Gastroesophageal sphincter (tissue), 3 donors: ENCODE measurements at regions not wholly inside any gene's neighbourhood (a gene's known extent, or its start where the extent isn't known, plus 50 kb on each side); places are given as distances from the start of the nearest gene placed in this dataset.

ENCODE experiments used
- POLR2A ChIP-seq, 2 donors: fragments of 450-650 bp; IDR thresholded peaks; one replicate each; pipeline ENCODE4 v1.6.1; 2017; ENCODE audit warnings: antibody characterized with exemption in 2 of 2, mild to moderate bottlenecking in 2 of 2, moderate library complexity in 1 of 2
- TF ChIP-seq, protein P1 (sequence below), 4 experiments: fragments of 200-600 bp in 2 of 4; fragments of 450-650 bp in 2 of 4; sonication (generic) in 1 of 4; IDR thresholded peaks; one replicate each; pipeline ENCODE4 v1.5.1; 2017 to 2019; ENCODE audit warnings: antibody characterized with exemption in 4 of 4, mild to moderate bottlenecking in 2 of 4, moderate library complexity in 2 of 4

DNA sequence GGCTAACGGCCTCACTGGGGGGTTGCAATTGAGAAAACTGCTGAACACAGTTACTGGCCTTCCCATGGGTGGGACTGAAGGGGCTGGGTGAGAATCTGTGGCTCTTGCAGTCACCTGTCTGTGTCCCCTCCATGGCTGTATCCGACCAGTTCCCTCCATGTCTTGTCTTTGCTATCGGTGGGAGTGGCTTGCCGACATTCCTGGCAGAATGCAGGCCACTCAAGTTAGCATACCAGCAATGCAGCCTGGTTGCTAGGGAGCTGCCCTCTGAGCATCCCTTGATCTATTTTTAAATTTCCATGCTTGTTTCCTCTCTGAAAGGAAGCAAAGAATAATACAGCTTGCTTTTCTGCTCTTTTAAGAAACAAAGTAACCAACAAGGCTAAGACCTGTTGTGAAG is 1509.7 kb upstream of the WWC1 start:
- no peak for TF ChIP-seq POLR2A (IDR thresholded peaks at IDR 0.05)
- TF ChIP-seq, protein P1, sequence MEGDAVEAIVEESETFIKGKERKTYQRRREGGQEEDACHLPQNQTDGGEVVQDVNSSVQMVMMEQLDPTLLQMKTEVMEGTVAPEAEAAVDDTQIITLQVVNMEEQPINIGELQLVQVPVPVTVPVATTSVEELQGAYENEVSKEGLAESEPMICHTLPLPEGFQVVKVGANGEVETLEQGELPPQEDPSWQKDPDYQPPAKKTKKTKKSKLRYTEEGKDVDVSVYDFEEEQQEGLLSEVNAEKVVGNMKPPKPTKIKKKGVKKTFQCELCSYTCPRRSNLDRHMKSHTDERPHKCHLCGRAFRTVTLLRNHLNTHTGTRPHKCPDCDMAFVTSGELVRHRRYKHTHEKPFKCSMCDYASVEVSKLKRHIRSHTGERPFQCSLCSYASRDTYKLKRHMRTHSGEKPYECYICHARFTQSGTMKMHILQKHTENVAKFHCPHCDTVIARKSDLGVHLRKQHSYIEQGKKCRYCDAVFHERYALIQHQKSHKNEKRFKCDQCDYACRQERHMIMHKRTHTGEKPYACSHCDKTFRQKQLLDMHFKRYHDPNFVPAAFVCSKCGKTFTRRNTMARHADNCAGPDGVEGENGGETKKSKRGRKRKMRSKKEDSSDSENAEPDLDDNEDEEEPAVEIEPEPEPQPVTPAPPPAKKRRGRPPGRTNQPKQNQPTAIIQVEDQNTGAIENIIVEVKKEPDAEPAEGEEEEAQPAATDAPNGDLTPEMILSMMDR (IDR thresholded peaks at IDR 0.05), result no peak
